SH-SY5Y (cell line): ENCODE measurements at regions not wholly inside any gene's neighbourhood (a gene's known extent, or its start where the extent isn't known, plus 50 kb on each side); places are given as distances from the start of the nearest gene placed in this dataset.

Source experiments
- GATA2 ChIP-seq: IDR thresholded peaks from 2 replicates; pipeline ENCODE4 v1.6.1; 2011; ENCODE audit warnings: mild to moderate bottlenecking, low read depth, low read length
- GATA3 ChIP-seq: IDR thresholded peaks from 2 replicates; pipeline ENCODE4 v1.6.1; 2011; ENCODE audit warnings: low read depth, mild to moderate bottlenecking, low read length, moderate library complexity

GRCh38 chr10:31731711-31732110, 196.9 kb downstream of the ARHGAP12 start:
- no peak for TF ChIP-seq GATA3
- TF ChIP-seq GATA2, result no peak

GRCh38 chr10:31730776-31731175, 197.9 kb downstream of the ARHGAP12 start:
- no peak for TF ChIP-seq GATA2

- TF ChIP-seq GATA2 (no peak), GATA3 (no peak)
These were observed 199.9 kb downstream of the ARHGAP12 start for GRCh38 chr10:31728698-31729224.

- TF ChIP-seq GATA3 (no peak), GATA2 (no peak)
These were observed 203.2 kb downstream of the ARHGAP12 start for GRCh38 chr10:31725436-31725835.

- TF ChIP-seq GATA2 (no peak), GATA3 (no peak)
These were observed 204.3 kb downstream of the ARHGAP12 start for GRCh38 chr10:31724296-31724695.

- TF ChIP-seq GATA2 (no peak), GATA3 (no peak)
These were observed 205.4 kb downstream of the ARHGAP12 start for GRCh38 chr10:31723106-31723750.

GRCh38 chr10:31721096-31721495, 207.5 kb downstream of the ARHGAP12 start:
- TF ChIP-seq GATA3 (no peak), GATA2 (no peak)

- TF ChIP-seq GATA3 (no peak), GATA2 (no peak)
These were observed 208.1 kb downstream of the ARHGAP12 start for GRCh38 chr10:31720546-31720945.

- TF ChIP-seq GATA2, result no peak
- TF ChIP-seq GATA3, result no peak
These were observed 219.2 kb downstream of the ARHGAP12 start for GRCh38 chr10:31709476-31709875.

GRCh38 chr10:31709028-31709427, 219.6 kb downstream of the ARHGAP12 start:
- no peak for TF ChIP-seq GATA2
- TF ChIP-seq GATA3, result no peak

- TF ChIP-seq GATA2 (no peak), GATA3 (no peak)
These were observed 220.2 kb downstream of the ARHGAP12 start for GRCh38 chr10:31708474-31708873.

GRCh38 chr10:31708046-31708445, 220.6 kb downstream of the ARHGAP12 start:
- no peak for TF ChIP-seq GATA3

GRCh38 chr10:31707093-31708039, 221.3 kb downstream of the ARHGAP12 start:
- no peak for TF ChIP-seq GATA2
- no peak for TF ChIP-seq GATA3

- TF ChIP-seq GATA3 (no peak), GATA2 (no peak)
These were observed 222.1 kb downstream of the ARHGAP12 start for GRCh38 chr10:31706464-31707092.

- no peak for TF ChIP-seq GATA3
- TF ChIP-seq GATA2, result no peak
These were observed 223.5 kb downstream of the ARHGAP12 start for GRCh38 chr10:31705136-31705535.
